DND-41 (cell line): ENCODE measurements at regions not wholly inside any gene's neighbourhood (a gene's known extent, or its start where the extent isn't known, plus 50 kb on each side); places are given as distances from the start of the nearest gene placed in this dataset.

ENCODE experiments used
- CTCF ChIP-seq: IDR thresholded peaks from 2 replicates; pipeline ENCODE4 v1.5.1; 2012; ENCODE audit warnings: borderline replicate concordance, low read length, moderate library complexity, mild to moderate bottlenecking; ENCODE audit not compliant: poor library complexity, severe bottlenecking; ENCODE audit errors: extremely low read depth
- EZH2 ChIP-seq: IDR thresholded peaks from 3 replicates; pipeline ENCODE4 v1.6.1; 2012; ENCODE audit warnings: borderline replicate concordance, low read depth, mild to moderate bottlenecking, moderate library complexity, low read length, inconsistent platforms; ENCODE audit not compliant: severe bottlenecking

- TF ChIP-seq EZH2 (no peak), CTCF (no peak)
Measured at GRCh38 chr20:18906046-18906445, 92.5 kb downstream of the SCP2D1 start.
